T-helper 1 cell treated with Interleukin-12 subunit alpha and Interleukin-12 subunit beta and Interleukin-4 antibody, amounts not matched to agents 30 μg/mL and 1 μg/mL, for 36 hours (primary cell): ENCODE measurements at regions not wholly inside any gene's neighbourhood (a gene's known extent, or its start where the extent isn't known, plus 50 kb on each side); places are given as distances from the start of the nearest gene placed in this dataset.
"Not testable (repeated sequence)": the region's sequence is repeated elsewhere in the genome, so short reads cannot be mapped to it uniquely, and the experiment has no call there.

Experiments
- H3K27ac Mint-ChIP-seq: one replicate; pipeline ENCODE4 v1.8.0; 2021; ENCODE audit warnings: mild to moderate bottlenecking, mixed read lengths
- H3K27me3 Mint-ChIP-seq: one replicate; pipeline ENCODE4 v1.8.0; 2021; ENCODE audit warnings: low read depth, mixed read lengths
- H3K36me3 Mint-ChIP-seq: one replicate; pipeline ENCODE4 v1.8.0; 2021; ENCODE audit warnings: low read depth, mixed read lengths
- H3K4me1 Mint-ChIP-seq: one replicate; pipeline ENCODE4 v1.8.0; 2021; ENCODE audit warnings: low read depth, mixed read lengths
- H3K4me3 Mint-ChIP-seq: one replicate; pipeline ENCODE4 v1.8.0; 2021; ENCODE audit warnings: mild to moderate bottlenecking, moderate library complexity, mixed read lengths
- H3K9me3 Mint-ChIP-seq: one replicate; pipeline ENCODE4 v1.8.0; 2021; ENCODE audit warnings: mixed read lengths

GRCh38 chr6:16048221-16048620, 80.7 kb upstream of the MYLIP start:
- no peaks in the 10 kb centered on the region for H3K36me3 Mint-ChIP-seq
- no peaks in the 10 kb centered on the region for H3K27me3 Mint-ChIP-seq
- H3K27ac Mint-ChIP-seq, result no peak overlapping the region
- H3K4me3 Mint-ChIP-seq, result no peak overlapping the region
- H3K9me3 Mint-ChIP-seq, result no peaks in the 10 kb centered on the region
- H3K4me1 Mint-ChIP-seq, result no peaks in the 10 kb centered on the region

- H3K4me3 Mint-ChIP-seq, result no peak overlapping the region
- H3K4me1 Mint-ChIP-seq, result no peaks in the 10 kb centered on the region
- no peaks in the 10 kb centered on the region for H3K27me3 Mint-ChIP-seq
- no peak overlapping the region for H3K27ac Mint-ChIP-seq
- H3K9me3 Mint-ChIP-seq, result no peaks in the 10 kb centered on the region
- H3K36me3 Mint-ChIP-seq, result no peaks in the 10 kb centered on the region
These were observed 81.4 kb upstream of the MYLIP start for GRCh38 chr6:16047435-16047990.

- Mint-ChIP-seq H3K4me3 (no peak overlapping the region), H3K4me1 (no peaks in the 10 kb centered on the region), H3K36me3 (no peaks in the 10 kb centered on the region), H3K27me3 (no peaks in the 10 kb centered on the region), H3K9me3 (no peaks in the 10 kb centered on the region), H3K27ac (no peak overlapping the region)
These were observed 83.6 kb upstream of the MYLIP start for GRCh38 chr6:16045238-16045637.

GRCh38 chr6:16044211-16044643, 84.7 kb upstream of the MYLIP start:
- no peak overlapping the region for H3K4me3 Mint-ChIP-seq
- no peaks in the 10 kb centered on the region for H3K27me3 Mint-ChIP-seq
- H3K36me3 Mint-ChIP-seq, result no peaks in the 10 kb centered on the region
- H3K4me1 Mint-ChIP-seq, result no peaks in the 10 kb centered on the region
- no peak overlapping the region for H3K27ac Mint-ChIP-seq
- peaks cover 8% of the 10 kb centered on the region for H3K9me3 Mint-ChIP-seq

GRCh38 chr6:16043171-16044135, 85.4 kb upstream of the MYLIP start:
- H3K4me1 Mint-ChIP-seq, result no peaks in the 10 kb centered on the region
- H3K4me3 Mint-ChIP-seq, result no peak overlapping the region
- no peak overlapping the region for H3K27ac Mint-ChIP-seq
- peaks cover 8% of the 10 kb centered on the region for H3K9me3 Mint-ChIP-seq
- H3K27me3 Mint-ChIP-seq, result no peaks in the 10 kb centered on the region
- no peaks in the 10 kb centered on the region for H3K36me3 Mint-ChIP-seq

GRCh38 chr6:16042751-16043150, 86.1 kb upstream of the MYLIP start:
- Mint-ChIP-seq H3K27ac (no peak overlapping the region), H3K4me3 (no peak overlapping the region)

GRCh38 chr6:16041327-16041726, 87.6 kb upstream of the MYLIP start:
- Mint-ChIP-seq H3K27ac (no peak overlapping the region), H3K27me3 (no peaks in the 10 kb centered on the region), H3K9me3 (peaks cover 8% of the 10 kb centered on the region), H3K36me3 (no peaks in the 10 kb centered on the region), H3K4me3 (no peak overlapping the region), H3K4me1 (no peaks in the 10 kb centered on the region)

More at GRCh38 chr6:16042751-16043150, 86.1 kb upstream of the MYLIP start:
- H3K4me1 Mint-ChIP-seq, result no peaks in the 10 kb centered on the region
- peaks cover 8% of the 10 kb centered on the region for H3K9me3 Mint-ChIP-seq
- H3K27me3 Mint-ChIP-seq, result no peaks in the 10 kb centered on the region
- H3K36me3 Mint-ChIP-seq, result no peaks in the 10 kb centered on the region

- Mint-ChIP-seq H3K4me3 (no peak overlapping the region), H3K9me3 (peaks cover 8% of the 10 kb centered on the region), H3K36me3 (no peaks in the 10 kb centered on the region), H3K27ac (no peak overlapping the region), H3K4me1 (no peaks in the 10 kb centered on the region), H3K27me3 (no peaks in the 10 kb centered on the region)
These were observed 88.3 kb upstream of the MYLIP start for GRCh38 chr6:16040628-16040974.

GRCh38 chr6:16039892-16040627, 88.8 kb upstream of the MYLIP start:
- not testable (repeated sequence) for H3K27ac Mint-ChIP-seq, H3K27me3 Mint-ChIP-seq, H3K9me3 Mint-ChIP-seq, H3K36me3 Mint-ChIP-seq, H3K4me3 Mint-ChIP-seq, H3K4me1 Mint-ChIP-seq

GRCh38 chr6:16038938-16039337, 89.9 kb upstream of the MYLIP start:
- Mint-ChIP-seq H3K27ac (no peak overlapping the region), H3K4me3 (no peak overlapping the region), H3K4me1 (no peaks in the 10 kb centered on the region), H3K27me3 (no peaks in the 10 kb centered on the region), H3K36me3 (no peaks in the 10 kb centered on the region), H3K9me3 (peaks cover 8% of the 10 kb centered on the region)

GRCh38 chr6:16035488-16036080, 93.3 kb upstream of the MYLIP start:
- no peak overlapping the region for H3K27ac Mint-ChIP-seq
- H3K4me3 Mint-ChIP-seq, result no peak overlapping the region
- no peaks in the 10 kb centered on the region for H3K4me1 Mint-ChIP-seq
- H3K9me3 Mint-ChIP-seq, result peaks cover 17% of the 10 kb centered on the region
- H3K36me3 Mint-ChIP-seq, result no peaks in the 10 kb centered on the region
- H3K27me3 Mint-ChIP-seq, result no peaks in the 10 kb centered on the region

- no peaks in the 10 kb centered on the region for H3K27me3 Mint-ChIP-seq
- H3K4me3 Mint-ChIP-seq, result no peak overlapping the region
- H3K27ac Mint-ChIP-seq, result no peak overlapping the region
- H3K4me1 Mint-ChIP-seq, result no peaks in the 10 kb centered on the region
- H3K9me3 Mint-ChIP-seq, result peaks cover 9% of the 10 kb centered on the region
- no peaks in the 10 kb centered on the region for H3K36me3 Mint-ChIP-seq
These were observed 95.7 kb upstream of the MYLIP start for GRCh38 chr6:16033214-16033613.

- no peak overlapping the region for H3K4me3 Mint-ChIP-seq
- H3K36me3 Mint-ChIP-seq, result no peaks in the 10 kb centered on the region
- H3K27me3 Mint-ChIP-seq, result no peaks in the 10 kb centered on the region
- H3K4me1 Mint-ChIP-seq, result no peaks in the 10 kb centered on the region
- H3K9me3 Mint-ChIP-seq, result peaks cover 9% of the 10 kb centered on the region
- H3K27ac Mint-ChIP-seq, result no peak overlapping the region
These were observed 97.5 kb upstream of the MYLIP start for GRCh38 chr6:16031278-16031981.

GRCh38 chr6:16028966-16029365, 99.9 kb upstream of the MYLIP start:
- H3K27me3 Mint-ChIP-seq, result no peaks in the 10 kb centered on the region
- H3K36me3 Mint-ChIP-seq, result no peaks in the 10 kb centered on the region
- H3K27ac Mint-ChIP-seq, result no peak overlapping the region
- peaks cover 9% of the 10 kb centered on the region for H3K9me3 Mint-ChIP-seq
- H3K4me3 Mint-ChIP-seq, result no peak overlapping the region
- H3K4me1 Mint-ChIP-seq, result no peaks in the 10 kb centered on the region
